BE2C (cell line): ENCODE measurements at regions not wholly inside any gene's neighbourhood (a gene's known extent, or its start where the extent isn't known, plus 50 kb on each side); places are given as distances from the start of the nearest gene placed in this dataset.

ENCODE experiments used
- DNase-seq: peaks from one replicate; pipeline ENCODE4 v3.0.0-alpha.2; 2020
- H3K27me3 ChIP-seq: fragments of 250-450 bp; sonication (Bioruptor Pico); 2 replicates; pipeline ENCODE4 v1.5.1; 2020; ENCODE audit warnings: mild to moderate bottlenecking
- H3K36me3 ChIP-seq: fragments of 250-450 bp; sonication (Bioruptor Pico); 2 replicates; pipeline ENCODE4 v1.5.1; 2020; ENCODE audit warnings: mild to moderate bottlenecking
- H3K4me1 ChIP-seq: fragments of 250-450 bp; sonication (Bioruptor Pico); 2 replicates; pipeline ENCODE4 v1.5.1; 2020
- H3K4me3 ChIP-seq: 2 replicates; pipeline ENCODE4 v1.5.1; 2011; ENCODE audit warnings: low read depth, low read length
- H3K9me3 ChIP-seq: fragments of 250-450 bp; sonication (Bioruptor Pico); 2 replicates; pipeline ENCODE4 v1.5.1; 2020
- CTCF ChIP-seq: IDR thresholded peaks from 2 replicates; pipeline ENCODE4 v1.5.1; 2012; ENCODE audit warnings: mild to moderate bottlenecking, low read depth, low read length

GRCh38 chr2:238787501-238787900 lies 60.4 kb upstream of the TWIST2 start:
- H3K36me3 ChIP-seq, result no peaks in the 10 kb centered on the region
- H3K9me3 ChIP-seq, result no peaks in the 10 kb centered on the region
- peaks cover 45% of the 10 kb centered on the region for H3K27me3 ChIP-seq
- no peak for DNase-seq
- H3K4me1 ChIP-seq, result no peaks in the 10 kb centered on the region
- no peak overlapping the region for H3K4me3 ChIP-seq
- no peak for TF ChIP-seq CTCF

GRCh38 chr2:238789317-238789806 lies 58.5 kb upstream of the TWIST2 start:
- TF ChIP-seq CTCF, result no peak
- Histone ChIP-seq H3K9me3 (no peaks in the 10 kb centered on the region), H3K4me3 (no peak overlapping the region), H3K27me3 (peaks cover 45% of the 10 kb centered on the region), H3K4me1 (no peaks in the 10 kb centered on the region), H3K36me3 (no peaks in the 10 kb centered on the region)
- DNase-seq, result no peak

- Histone ChIP-seq H3K9me3 (no peaks in the 10 kb centered on the region), H3K27me3 (peaks cover 45% of the 10 kb centered on the region), H3K4me3 (no peak overlapping the region), H3K4me1 (no peaks in the 10 kb centered on the region), H3K36me3 (no peaks in the 10 kb centered on the region)
- no peak for DNase-seq
- no peak for TF ChIP-seq CTCF
These were observed 57.6 kb upstream of the TWIST2 start for GRCh38 chr2:238790126-238790832.

- no peak overlapping the region for H3K4me3 ChIP-seq
- no peak for TF ChIP-seq CTCF
- no peak for DNase-seq
These were observed 57.1 kb upstream of the TWIST2 start for GRCh38 chr2:238790833-238791230.

GRCh38 chr2:238791354-238791753 lies 56.5 kb upstream of the TWIST2 start:
- no peak for DNase-seq
- Histone ChIP-seq H3K36me3 (no peaks in the 10 kb centered on the region), H3K4me3 (no peak overlapping the region), H3K9me3 (no peaks in the 10 kb centered on the region), H3K27me3 (peaks cover 42% of the 10 kb centered on the region), H3K4me1 (no peaks in the 10 kb centered on the region)
- TF ChIP-seq CTCF, result no peak

More at GRCh38 chr2:238790833-238791230, 57.1 kb upstream of the TWIST2 start:
- no peaks in the 10 kb centered on the region for H3K9me3 ChIP-seq
- peaks cover 45% of the 10 kb centered on the region for H3K27me3 ChIP-seq
- H3K36me3 ChIP-seq, result no peaks in the 10 kb centered on the region
- H3K4me1 ChIP-seq, result no peaks in the 10 kb centered on the region

GRCh38 chr2:238793306-238793705 lies 54.6 kb upstream of the TWIST2 start:
- H3K36me3 ChIP-seq, result no peaks in the 10 kb centered on the region
- no peak for DNase-seq
- H3K9me3 ChIP-seq, result no peaks in the 10 kb centered on the region
- H3K4me1 ChIP-seq, result no peaks in the 10 kb centered on the region
- no peak overlapping the region for H3K4me3 ChIP-seq
- H3K27me3 ChIP-seq, result peaks cover 36% of the 10 kb centered on the region
- TF ChIP-seq CTCF, result no peak
